ENCODE measurements at regions not wholly inside any gene's neighbourhood (a gene's known extent, or its start where the extent isn't known, plus 50 kb on each side); places are given as distances from the start of the nearest gene placed in this dataset.

DNA sequence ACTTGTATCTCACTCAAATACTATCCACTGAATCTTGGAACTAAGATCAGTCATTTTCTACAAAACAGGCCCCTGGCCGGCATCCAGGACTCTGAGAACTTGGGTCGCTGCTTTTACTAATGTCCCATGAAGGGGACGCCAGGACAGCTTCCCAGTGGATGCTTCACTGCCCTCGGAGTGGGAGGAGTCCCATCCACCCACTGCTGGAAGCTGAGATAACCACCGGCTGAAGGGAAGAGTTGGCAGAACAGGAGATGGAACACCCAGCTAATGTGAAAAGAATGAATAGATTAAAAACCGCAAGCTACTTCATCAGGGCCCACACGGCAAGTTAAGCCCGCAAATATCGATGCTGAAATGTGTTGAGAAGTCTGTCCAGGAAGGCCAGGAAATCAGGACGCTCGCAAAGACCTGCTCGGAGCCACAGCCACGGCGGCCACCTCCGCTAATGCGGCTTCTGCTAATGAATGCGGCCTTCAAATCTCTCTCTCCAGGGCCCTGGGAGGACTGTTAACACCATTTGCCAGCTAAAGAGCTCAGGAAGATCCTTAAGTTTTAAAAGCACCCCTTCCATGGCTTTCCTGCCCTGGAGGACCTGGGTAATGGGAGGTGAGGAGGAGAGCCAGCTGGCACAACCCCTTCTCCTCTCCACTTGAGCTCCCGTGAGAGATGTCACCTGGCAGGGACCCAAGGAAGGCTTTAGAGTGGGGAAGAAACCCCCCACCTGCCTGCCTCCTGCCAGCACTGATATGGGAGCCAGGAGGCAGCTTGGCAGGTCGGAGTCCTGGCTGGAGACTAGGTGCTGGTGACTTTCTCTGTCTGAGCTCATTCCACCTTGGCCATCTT is 226.6 kb upstream of the RPL38 start:
- peak; percentile 29 for DNase-seq
- H3K27me3 ChIP-seq: no peaks in the 10 kb centered on the region
- H3K9me3 ChIP-seq: no peaks in the 10 kb centered on the region
- 41 to 57% methylated on average over 17 to 19 of the region's 19 CpGs for WGBS, 2 donors
- H3K27ac ChIP-seq: no peak overlapping the region
- H3K4me1 ChIP-seq: no peaks in the 10 kb centered on the region
- intact Hi-C loops (cut with DNase I; ENCODE audit: low total_unique reads): no loop called here
- H3K4me3 ChIP-seq: no peak overlapping the region
- no peaks in the 10 kb centered on the region for H3K36me3 ChIP-seq (ENCODE audit: low read depth, missing control alignments)
- no peak for TF ChIP-seq POLR2A (IDR thresholded peaks at IDR 0.05)
- TF ChIP-seq, protein P1, sequence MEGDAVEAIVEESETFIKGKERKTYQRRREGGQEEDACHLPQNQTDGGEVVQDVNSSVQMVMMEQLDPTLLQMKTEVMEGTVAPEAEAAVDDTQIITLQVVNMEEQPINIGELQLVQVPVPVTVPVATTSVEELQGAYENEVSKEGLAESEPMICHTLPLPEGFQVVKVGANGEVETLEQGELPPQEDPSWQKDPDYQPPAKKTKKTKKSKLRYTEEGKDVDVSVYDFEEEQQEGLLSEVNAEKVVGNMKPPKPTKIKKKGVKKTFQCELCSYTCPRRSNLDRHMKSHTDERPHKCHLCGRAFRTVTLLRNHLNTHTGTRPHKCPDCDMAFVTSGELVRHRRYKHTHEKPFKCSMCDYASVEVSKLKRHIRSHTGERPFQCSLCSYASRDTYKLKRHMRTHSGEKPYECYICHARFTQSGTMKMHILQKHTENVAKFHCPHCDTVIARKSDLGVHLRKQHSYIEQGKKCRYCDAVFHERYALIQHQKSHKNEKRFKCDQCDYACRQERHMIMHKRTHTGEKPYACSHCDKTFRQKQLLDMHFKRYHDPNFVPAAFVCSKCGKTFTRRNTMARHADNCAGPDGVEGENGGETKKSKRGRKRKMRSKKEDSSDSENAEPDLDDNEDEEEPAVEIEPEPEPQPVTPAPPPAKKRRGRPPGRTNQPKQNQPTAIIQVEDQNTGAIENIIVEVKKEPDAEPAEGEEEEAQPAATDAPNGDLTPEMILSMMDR (IDR thresholded peaks at IDR 0.05): no peak

DNA sequence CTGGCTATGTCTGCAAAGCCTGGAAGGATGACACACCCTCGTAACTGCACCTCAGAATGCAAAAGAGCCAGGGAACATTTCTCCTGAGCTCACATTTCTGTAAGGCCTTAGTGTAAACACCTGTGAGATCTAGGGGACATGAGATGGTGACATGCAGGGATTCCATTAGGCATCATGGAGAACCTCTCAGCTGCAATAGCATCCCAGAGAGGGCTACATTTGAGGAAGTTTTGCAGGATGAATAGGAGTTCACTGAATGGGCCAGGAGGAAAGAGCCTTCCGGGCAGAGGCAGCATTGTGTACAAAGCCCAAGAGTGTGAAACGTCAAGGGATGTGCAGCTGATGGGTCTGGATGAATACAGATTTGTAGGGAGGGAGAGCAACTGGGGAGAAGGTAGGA is 223.0 kb upstream of the RPL38 start:
- intact Hi-C loops (cut with DNase I; ENCODE audit: low total_unique reads): no loop called here
- H3K4me1 ChIP-seq: no peaks in the 10 kb centered on the region
- no peaks in the 10 kb centered on the region for H3K36me3 ChIP-seq (ENCODE audit: low read depth, missing control alignments)
- H3K27me3 ChIP-seq: no peaks in the 10 kb centered on the region
- no peak overlapping the region for H3K4me3 ChIP-seq
- no peak overlapping the region for H3K27ac ChIP-seq
- no peak for DNase-seq
- WGBS, 2 donors: 88 to 90% methylated on average over 3 of the region's 3 CpGs
- TF ChIP-seq, protein P1 (IDR thresholded peaks at IDR 0.05): no peak
- no peak for TF ChIP-seq POLR2A (IDR thresholded peaks at IDR 0.05)
- H3K9me3 ChIP-seq: no peaks in the 10 kb centered on the region

DNA sequence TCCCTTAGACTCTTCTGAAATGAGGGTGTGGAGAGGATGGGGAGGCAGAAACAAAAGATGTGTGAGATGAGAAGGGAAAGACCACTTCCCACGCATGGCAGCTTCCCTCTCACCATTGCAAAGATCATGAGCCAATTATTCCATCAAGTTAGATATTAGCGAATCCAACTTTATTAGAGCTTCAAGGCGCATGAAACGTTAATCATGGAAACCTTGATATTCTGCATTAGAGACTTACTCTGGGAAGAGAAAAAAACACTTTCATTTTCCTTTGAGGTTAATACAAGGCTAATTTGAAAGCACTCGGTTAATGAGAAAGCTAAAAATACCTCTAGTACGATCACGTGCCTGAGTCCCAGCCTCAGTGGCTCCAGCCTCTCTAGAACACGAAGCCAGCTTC is 220.6 kb upstream of the RPL38 start:
- intact Hi-C loops (cut with DNase I; ENCODE audit: low total_unique reads): no loop called here
- Histone ChIP-seq H3K9me3 (no peaks in the 10 kb centered on the region), H3K4me1 (no peaks in the 10 kb centered on the region), H3K27me3 (no peaks in the 10 kb centered on the region), H3K36me3 (ENCODE audit: low read depth, missing control alignments) (no peaks in the 10 kb centered on the region), H3K27ac (no peak overlapping the region), H3K4me3 (no peak overlapping the region)
- TF ChIP-seq, protein P1 (IDR thresholded peaks at IDR 0.05): no peak
- no peak for TF ChIP-seq POLR2A (IDR thresholded peaks at IDR 0.05)
- DNase-seq: no peak
- 59 to 65% methylated on average over 8 of the region's 8 CpGs for WGBS, 2 donors

DNA sequence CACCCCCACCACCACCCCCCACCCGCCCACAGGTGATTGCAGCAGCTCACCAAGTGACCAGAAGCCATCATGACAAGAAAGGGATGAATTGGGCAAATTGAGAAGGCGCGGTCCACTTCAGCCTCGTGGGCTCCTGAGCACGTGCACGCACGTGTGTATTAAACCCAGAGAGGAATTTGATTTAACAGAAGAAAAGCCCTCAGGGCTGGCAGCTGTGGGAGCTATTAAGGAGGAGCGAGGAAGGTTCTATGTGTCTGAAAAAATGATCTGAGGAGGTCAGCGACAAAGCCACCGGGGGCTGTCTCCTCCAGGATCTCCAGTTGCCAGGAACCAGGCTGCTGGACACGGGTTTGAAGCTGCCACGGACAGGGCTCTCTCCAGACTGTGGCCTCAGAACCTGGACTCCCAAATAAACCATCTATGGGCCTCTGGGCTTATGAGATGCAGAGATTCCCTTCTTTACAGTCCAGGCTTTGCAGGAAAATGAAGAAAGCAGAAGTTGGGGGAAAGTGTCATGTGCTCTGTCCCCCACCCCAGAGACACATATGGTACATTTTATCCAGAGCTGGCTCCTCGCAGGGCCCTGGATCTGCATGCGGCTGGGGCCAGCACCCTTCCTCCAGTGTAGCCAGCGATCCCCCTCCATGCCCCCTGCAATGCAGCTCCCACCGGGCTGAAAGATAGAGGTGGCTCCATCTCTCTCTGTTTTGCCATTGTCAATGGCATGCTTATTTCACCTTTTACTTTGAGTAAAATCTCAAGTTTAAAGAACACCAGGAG is 219.7 kb upstream of the RPL38 start:
- Histone ChIP-seq H3K36me3 (ENCODE audit: low read depth, missing control alignments) (no peaks in the 10 kb centered on the region), H3K4me1 (no peaks in the 10 kb centered on the region), H3K9me3 (no peaks in the 10 kb centered on the region), H3K27ac (no peak overlapping the region), H3K4me3 (no peak overlapping the region), H3K27me3 (no peaks in the 10 kb centered on the region)
- TF ChIP-seq POLR2A (IDR thresholded peaks at IDR 0.05): no peak
- TF ChIP-seq, protein P1 (IDR thresholded peaks at IDR 0.05): no peak
- intact Hi-C loops (cut with DNase I; ENCODE audit: low total_unique reads): no loop called here
- DNase-seq: no peak
- 85 to 86% methylated on average over 16 of the region's 16 CpGs for WGBS, 2 donors

Measured in testis (tissue), 2 donors.